ENCODE measurements at regions not wholly inside any gene's neighbourhood (a gene's known extent, or its start where the extent isn't known, plus 50 kb on each side); places are given as distances from the start of the nearest gene placed in this dataset.

DNA sequence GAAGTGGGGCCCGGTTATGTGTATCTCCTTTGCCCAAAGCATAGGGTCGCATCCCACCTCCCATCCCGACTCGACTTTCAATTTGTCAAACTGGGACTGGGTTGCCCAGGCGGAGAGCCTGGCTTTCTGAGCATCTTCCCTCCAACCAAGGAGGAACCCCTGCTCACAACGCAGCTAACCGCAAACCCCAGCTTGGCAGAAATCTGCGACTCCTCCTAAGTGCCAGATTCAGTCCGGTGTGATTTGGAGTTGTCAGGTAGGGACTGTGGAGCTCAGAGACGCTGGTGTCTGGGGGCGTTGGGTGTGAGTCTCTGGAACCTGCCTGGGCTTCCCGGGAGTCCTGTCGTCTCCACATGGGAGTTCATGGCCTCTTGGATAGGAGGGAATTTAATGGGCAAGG is 1126.7 kb downstream of the AACS start:
- no peak for TF ChIP-seq POLR2A (IDR thresholded peaks at IDR 0.05; ENCODE audit: control extremely low read depth in 1 of 2, low read depth in 2 of 2, low read length in 2 of 2)
- no peak for TF ChIP-seq SIX5 (IDR thresholded peaks at IDR 0.05; ENCODE audit: low read depth, low read length)
- TF ChIP-seq JUN (IDR thresholded peaks at IDR 0.05; ENCODE audit: low read depth, low read length): no peak
- TF ChIP-seq, protein P1, sequence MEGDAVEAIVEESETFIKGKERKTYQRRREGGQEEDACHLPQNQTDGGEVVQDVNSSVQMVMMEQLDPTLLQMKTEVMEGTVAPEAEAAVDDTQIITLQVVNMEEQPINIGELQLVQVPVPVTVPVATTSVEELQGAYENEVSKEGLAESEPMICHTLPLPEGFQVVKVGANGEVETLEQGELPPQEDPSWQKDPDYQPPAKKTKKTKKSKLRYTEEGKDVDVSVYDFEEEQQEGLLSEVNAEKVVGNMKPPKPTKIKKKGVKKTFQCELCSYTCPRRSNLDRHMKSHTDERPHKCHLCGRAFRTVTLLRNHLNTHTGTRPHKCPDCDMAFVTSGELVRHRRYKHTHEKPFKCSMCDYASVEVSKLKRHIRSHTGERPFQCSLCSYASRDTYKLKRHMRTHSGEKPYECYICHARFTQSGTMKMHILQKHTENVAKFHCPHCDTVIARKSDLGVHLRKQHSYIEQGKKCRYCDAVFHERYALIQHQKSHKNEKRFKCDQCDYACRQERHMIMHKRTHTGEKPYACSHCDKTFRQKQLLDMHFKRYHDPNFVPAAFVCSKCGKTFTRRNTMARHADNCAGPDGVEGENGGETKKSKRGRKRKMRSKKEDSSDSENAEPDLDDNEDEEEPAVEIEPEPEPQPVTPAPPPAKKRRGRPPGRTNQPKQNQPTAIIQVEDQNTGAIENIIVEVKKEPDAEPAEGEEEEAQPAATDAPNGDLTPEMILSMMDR (IDR thresholded peaks at IDR 0.05; ENCODE audit: control extremely low read depth in 1 of 3, insufficient read depth in 1 of 3, low read depth in 1 of 3, low read length in 3 of 3): no peak
- no peak for TF ChIP-seq ZNF274 (IDR thresholded peaks at IDR 0.05; ENCODE audit: borderline replicate concordance, extremely low read depth, low read length)
- TF ChIP-seq CBX8 (IDR thresholded peaks at IDR 0.05; ENCODE audit: borderline replicate concordance, low read depth, low read length): no peak
- TF ChIP-seq POLR2AphosphoS5 (IDR thresholded peaks at IDR 0.05; ENCODE audit: low read depth, low read length): no peak
